ENCODE measurements at regions not wholly inside any gene's neighbourhood (a gene's known extent, or its start where the extent isn't known, plus 50 kb on each side); places are given as distances from the start of the nearest gene placed in this dataset.

DNA sequence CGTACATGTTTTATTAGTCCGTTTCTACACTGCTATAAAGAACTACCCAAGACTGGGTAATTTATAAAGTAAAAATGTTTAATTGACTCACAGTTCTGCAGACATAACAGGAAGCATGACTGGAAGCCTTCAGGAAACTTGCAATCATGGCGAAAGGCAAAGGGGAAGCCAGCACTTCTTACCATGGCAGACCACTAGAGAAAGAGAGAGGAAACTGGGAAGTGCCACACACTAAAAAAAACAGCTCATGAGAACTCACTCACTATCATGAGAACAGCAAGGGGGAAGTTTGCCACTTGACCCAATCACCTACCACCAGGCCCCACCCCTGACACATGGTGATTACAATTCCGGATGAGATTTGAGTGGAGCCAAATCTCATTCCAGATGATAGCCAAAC, 466.2 kb downstream of the IRS1 start:
- TF ChIP-seq, protein P1, sequence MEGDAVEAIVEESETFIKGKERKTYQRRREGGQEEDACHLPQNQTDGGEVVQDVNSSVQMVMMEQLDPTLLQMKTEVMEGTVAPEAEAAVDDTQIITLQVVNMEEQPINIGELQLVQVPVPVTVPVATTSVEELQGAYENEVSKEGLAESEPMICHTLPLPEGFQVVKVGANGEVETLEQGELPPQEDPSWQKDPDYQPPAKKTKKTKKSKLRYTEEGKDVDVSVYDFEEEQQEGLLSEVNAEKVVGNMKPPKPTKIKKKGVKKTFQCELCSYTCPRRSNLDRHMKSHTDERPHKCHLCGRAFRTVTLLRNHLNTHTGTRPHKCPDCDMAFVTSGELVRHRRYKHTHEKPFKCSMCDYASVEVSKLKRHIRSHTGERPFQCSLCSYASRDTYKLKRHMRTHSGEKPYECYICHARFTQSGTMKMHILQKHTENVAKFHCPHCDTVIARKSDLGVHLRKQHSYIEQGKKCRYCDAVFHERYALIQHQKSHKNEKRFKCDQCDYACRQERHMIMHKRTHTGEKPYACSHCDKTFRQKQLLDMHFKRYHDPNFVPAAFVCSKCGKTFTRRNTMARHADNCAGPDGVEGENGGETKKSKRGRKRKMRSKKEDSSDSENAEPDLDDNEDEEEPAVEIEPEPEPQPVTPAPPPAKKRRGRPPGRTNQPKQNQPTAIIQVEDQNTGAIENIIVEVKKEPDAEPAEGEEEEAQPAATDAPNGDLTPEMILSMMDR (IDR thresholded peaks at IDR 0.05; ENCODE audit: low read depth, low read length, missing input control) = no peak
- no peak for TF ChIP-seq SP1 (IDR thresholded peaks at IDR 0.05)
- no peak for TF ChIP-seq GABPA (IDR thresholded peaks at IDR 0.05 in 1 of 2, conservative IDR thresholded peaks at IDR 0.05 in 1 of 2)
- TF ChIP-seq RAD21 (IDR thresholded peaks at IDR 0.05) = no peak
- TF ChIP-seq REST (IDR thresholded peaks at IDR 0.05) = no peak
- TF ChIP-seq TAF1 (conservative IDR thresholded peaks at IDR 0.05) = no peak
- no peak for TF ChIP-seq MAX (IDR thresholded peaks at IDR 0.05)
- TF ChIP-seq ATF3 (IDR thresholded peaks at IDR 0.05) = no peak

All from liver (tissue), 3 donors.